GM21528 (cell line): ENCODE measurements at regions not wholly inside any gene's neighbourhood (a gene's known extent, or its start where the extent isn't known, plus 50 kb on each side); places are given as distances from the start of the nearest gene placed in this dataset.
"Not testable (repeated sequence)": the region's sequence is repeated elsewhere in the genome, so short reads cannot be mapped to it uniquely, and the experiment has no call there.

Experiments used
- ATAC-seq: cut with Tn5 transposase; IDR thresholded peaks from one replicate; pipeline ENCODE4 v1.9.1; 2021; ENCODE audit warnings: mild to moderate bottlenecking, moderate library complexity; ENCODE audit not compliant: unreplicated experiment, low FRiP score

- ATAC-seq, result no peak
These were observed 367.3 kb upstream of the CASK start for GRCh38 chrX:42290608-42291007.

- no peak for ATAC-seq
These were observed 366.4 kb upstream of the CASK start for GRCh38 chrX:42289492-42290385.

GRCh38 chrX:42285681-42286080 lies 362.3 kb upstream of the CASK start:
- not testable (repeated sequence) for ATAC-seq

GRCh38 chrX:42276982-42277690 lies 353.8 kb upstream of the CASK start:
- ATAC-seq, result no peak

GRCh38 chrX:42274151-42274550 lies 350.8 kb upstream of the CASK start:
- ATAC-seq, result no peak

GRCh38 chrX:42273387-42273786 lies 350.0 kb upstream of the CASK start:
- no peak for ATAC-seq

GRCh38 chrX:42269186-42269585 lies 345.8 kb upstream of the CASK start:
- ATAC-seq, result no peak

- no peak for ATAC-seq
These were observed 337.5 kb upstream of the CASK start for GRCh38 chrX:42260854-42261253.

GRCh38 chrX:42248226-42248625 lies 324.9 kb upstream of the CASK start:
- no peak for ATAC-seq

- no peak for ATAC-seq
These were observed 323.9 kb upstream of the CASK start for GRCh38 chrX:42247241-42247640.

- no peak for ATAC-seq
These were observed 323.5 kb upstream of the CASK start for GRCh38 chrX:42246814-42247213.

- ATAC-seq, result no peak
These were observed 318.6 kb upstream of the CASK start for GRCh38 chrX:42242004-42242403.

GRCh38 chrX:42241421-42241820 lies 318.1 kb upstream of the CASK start:
- ATAC-seq, result no peak

- ATAC-seq, result no peak
These were observed 314.6 kb upstream of the CASK start for GRCh38 chrX:42237956-42238355.

- ATAC-seq, result no peak
These were observed 306.2 kb upstream of the CASK start for GRCh38 chrX:42229533-42229932.

- no peak for ATAC-seq
These were observed 297.3 kb upstream of the CASK start for GRCh38 chrX:42220666-42221065.

GRCh38 chrX:42220083-42220482 lies 296.7 kb upstream of the CASK start:
- no peak for ATAC-seq

- ATAC-seq, result no peak
These were observed 295.9 kb upstream of the CASK start for GRCh38 chrX:42219231-42219630.

GRCh38 chrX:42195506-42195905 lies 272.2 kb upstream of the CASK start:
- no peak for ATAC-seq

- ATAC-seq, result no peak
These were observed 266.2 kb upstream of the CASK start for GRCh38 chrX:42189576-42189975.

GRCh38 chrX:42188730-42189129 lies 265.4 kb upstream of the CASK start:
- ATAC-seq, result no peak

- ATAC-seq, result no peak
These were observed 253.4 kb upstream of the CASK start for GRCh38 chrX:42176789-42177188.
